Caco-2 (cell line): ENCODE measurements at regions not wholly inside any gene's neighbourhood (a gene's known extent, or its start where the extent isn't known, plus 50 kb on each side); places are given as distances from the start of the nearest gene placed in this dataset.

ENCODE experiments used
- BruUV-seq: library from RNA; stranded (reverse); fragments of 400-500 nt; replicated peaks from 2 replicates; lab custom pipeline; 2021; lab: Mats Ljungman, UMichigan
- CTCF ChIA-PET: fragments of 300-600 bp; sonication (Branson Sonifier 250); formaldehyde crosslinking; loops from one replicate; lab custom pipeline; 2022; ENCODE audit warnings: antibody characterized with exemption; lab: Charles Lee
- POLR2A ChIA-PET: fragments of 300-600 bp; sonication (Branson Sonifier 250); formaldehyde crosslinking; loops from one replicate; lab custom pipeline; 2022; ENCODE audit warnings: antibody characterized with exemption; lab: Charles Lee
- DNase-seq, 2 experiments: peaks; one replicate each; pipeline versions ENCODE4 v3.0.0 to v3.0.0-alpha.2; 2020 to 2022
- H3K27me3 ChIP-seq: replicated peaks from 2 replicates; pipeline ENCODE4 v1.6.0; 2011; ENCODE audit warnings: low read length; ENCODE audit not compliant: control insufficient read depth, insufficient read depth
- H3K36me3 ChIP-seq: 2 replicates; pipeline ENCODE4 v1.5.1; 2011; ENCODE audit warnings: low read length; ENCODE audit not compliant: control insufficient read depth, insufficient read depth
- H3K4me1 ChIP-seq: fragments of 250-450 bp; sonication (Bioruptor Pico); 2 replicates; pipeline ENCODE4 v1.5.1; 2020; ENCODE audit warnings: mild to moderate bottlenecking
- H3K4me3 ChIP-seq: 2 replicates; pipeline ENCODE4 v1.5.1; 2011; ENCODE audit warnings: low read depth, mild to moderate bottlenecking, control low read depth, low read length
- H3K9me3 ChIP-seq: fragments of 250-450 bp; sonication (Bioruptor Pico); 2 replicates; pipeline ENCODE4 v1.5.1; 2020; ENCODE audit warnings: mild to moderate bottlenecking, moderate library complexity
- H3K27ac Mint-ChIP-seq: one replicate; pipeline ENCODE4 v1.8.0; 2022; ENCODE audit warnings: mixed read lengths; ENCODE audit not compliant: unreplicated experiment
- H3K27me3 Mint-ChIP-seq: one replicate; pipeline ENCODE4 v1.8.0; 2022; ENCODE audit warnings: mixed read lengths; ENCODE audit not compliant: insufficient read depth, unreplicated experiment
- H3K36me3 Mint-ChIP-seq: one replicate; pipeline ENCODE4 v1.8.0; 2022; ENCODE audit warnings: mild to moderate bottlenecking, mixed read lengths; ENCODE audit not compliant: insufficient read depth, unreplicated experiment
- H3K4me1 Mint-ChIP-seq: one replicate; pipeline ENCODE4 v1.8.0; 2022; ENCODE audit warnings: low read depth, mixed read lengths; ENCODE audit not compliant: unreplicated experiment
- H3K4me3 Mint-ChIP-seq: one replicate; pipeline ENCODE4 v1.8.0; 2022; ENCODE audit warnings: mild to moderate bottlenecking, moderate library complexity, mixed read lengths; ENCODE audit not compliant: unreplicated experiment
- H3K9me3 Mint-ChIP-seq: one replicate; pipeline ENCODE4 v1.8.0; 2022; ENCODE audit warnings: mixed read lengths; ENCODE audit not compliant: unreplicated experiment
- CTCF ChIP-seq, 2 experiments: fragments of 200-600 bp in 1 of 2; IDR thresholded peaks; 1 replicate in 1 of 2; 2 replicates in 1 of 2; pipeline versions ENCODE4 v1.5.1 to v1.8.0; 2011 to 2022; ENCODE audit warnings: antibody characterized with exemption in 1 of 2, control low read depth in 1 of 2, inconsistent platforms in 1 of 2, low read depth in 1 of 2, low read length in 1 of 2, mild to moderate bottlenecking in 1 of 2, moderate library complexity in 1 of 2; ENCODE audit not compliant: insufficient read depth in 1 of 2, severe bottlenecking in 1 of 2, unreplicated experiment in 1 of 2
- intact Hi-C: fragments of 100-400 bp; cut with micrococcal nuclease; formaldehyde crosslinking; loops from one replicate; pipeline ENCODE4 v1.10.0; 2022; ENCODE audit not compliant: unreplicated experiment

- no peaks in the 10 kb centered on the region for H3K36me3 Mint-ChIP-seq
- H3K4me3 ChIP-seq: no peak overlapping the region
- no TSS peak for BruUV-seq
- ChIA-PET POLR2A (no interaction called here), CTCF (no interaction called here)
- H3K9me3 ChIP-seq: no peaks in the 10 kb centered on the region
- peak; percentile 32 to 46 for TF ChIP-seq CTCF (IDR thresholded peaks at IDR 0.05; ENCODE audit: insufficient read depth in 1 of 2, low read depth in 1 of 2, low read length in 1 of 2, severe bottlenecking in 1 of 2, unreplicated experiment in 1 of 2)
- no peak overlapping the region for H3K27ac Mint-ChIP-seq
- H3K27me3 Mint-ChIP-seq: no peaks in the 10 kb centered on the region
- H3K4me1 ChIP-seq: no peaks in the 10 kb centered on the region
- intact Hi-C loops: no loop called here
- H3K36me3 ChIP-seq: no peaks in the 10 kb centered on the region
- peak; percentile 41 to 47 for DNase-seq
- H3K9me3 Mint-ChIP-seq: no peaks in the 10 kb centered on the region
- no peak overlapping the region for H3K4me3 Mint-ChIP-seq
- H3K27me3 ChIP-seq: no peaks in the 10 kb centered on the region
- H3K4me1 Mint-ChIP-seq: no peaks in the 10 kb centered on the region
Observed at GRCh38 chr22:48943567-48944432, 883.9 kb downstream of the BRD1 start.

- H3K4me3 Mint-ChIP-seq: no peak overlapping the region
- H3K27ac Mint-ChIP-seq: no peak overlapping the region
- CTCF ChIA-PET: no interaction called here
- H3K36me3 Mint-ChIP-seq: no peaks in the 10 kb centered on the region
- H3K9me3 Mint-ChIP-seq: no peaks in the 10 kb centered on the region
- no peak for DNase-seq
- intact Hi-C loops: no loop called here
- Histone ChIP-seq H3K27me3 (no peaks in the 10 kb centered on the region), H3K4me3 (no peak overlapping the region), H3K4me1 (no peaks in the 10 kb centered on the region), H3K9me3 (no peaks in the 10 kb centered on the region), H3K36me3 (no peaks in the 10 kb centered on the region)
- no peak for TF ChIP-seq CTCF (IDR thresholded peaks at IDR 0.05; ENCODE audit: insufficient read depth in 1 of 2, low read depth in 1 of 2, low read length in 1 of 2, severe bottlenecking in 1 of 2, unreplicated experiment in 1 of 2)
- H3K27me3 Mint-ChIP-seq: no peaks in the 10 kb centered on the region
- POLR2A ChIA-PET: no interaction called here
- H3K4me1 Mint-ChIP-seq: no peaks in the 10 kb centered on the region
- no TSS peak for BruUV-seq
Observed at GRCh38 chr22:48942698-48943566, 884.7 kb downstream of the BRD1 start.

GRCh38 chr22:48941903-48942575 is 885.6 kb downstream of the BRD1 start:
- Mint-ChIP-seq H3K4me3 (no peak overlapping the region), H3K9me3 (no peaks in the 10 kb centered on the region), H3K27ac (no peak overlapping the region), H3K36me3 (no peaks in the 10 kb centered on the region), H3K27me3 (no peaks in the 10 kb centered on the region), H3K4me1 (no peaks in the 10 kb centered on the region)
- Histone ChIP-seq H3K4me1 (no peaks in the 10 kb centered on the region), H3K27me3 (no peaks in the 10 kb centered on the region), H3K9me3 (no peaks in the 10 kb centered on the region), H3K36me3 (no peaks in the 10 kb centered on the region), H3K4me3 (no peak overlapping the region)
- CTCF ChIA-PET: no interaction called here
- no peak for DNase-seq
- BruUV-seq: no TSS peak
- intact Hi-C loops: no loop called here
- no peak for TF ChIP-seq CTCF (IDR thresholded peaks at IDR 0.05; ENCODE audit: insufficient read depth in 1 of 2, low read depth in 1 of 2, low read length in 1 of 2, severe bottlenecking in 1 of 2, unreplicated experiment in 1 of 2)
- POLR2A ChIA-PET: no interaction called here
